IMR-90 (cell line): ENCODE measurements at regions not wholly inside any gene's neighbourhood (a gene's known extent, or its start where the extent isn't known, plus 50 kb on each side); places are given as distances from the start of the nearest gene placed in this dataset.

Experiments used
- ATAC-seq: fragments of 200-7000 bp; cut with Tn5 transposase; 2 replicates; pipeline ENCODE4 v1.9.1; 2020; ENCODE audit warnings: low read depth, mild to moderate bottlenecking, moderate library complexity
- BruUV-seq: library from RNA; stranded (reverse); fragments of 400-500 nt; replicated peaks from 2 replicates; lab custom pipeline; 2021; lab: Mats Ljungman, UMichigan
- CTCF ChIA-PET: fragments of 300-600 bp; formaldehyde crosslinking; extraction: SDS; loops from one replicate; lab custom pipeline; 2021; ENCODE audit warnings: antibody characterized with exemption; lab: Yijun Ruan, JAX
- POLR2A ChIA-PET: fragments of 300-600 bp; sonication (Branson Sonifier 250); formaldehyde crosslinking; loops from one replicate; lab custom pipeline; 2022; ENCODE audit warnings: antibody characterized with exemption; ENCODE audit not compliant: unreplicated experiment; lab: Charles Lee
- DNase-seq: peaks from one replicate; pipeline ENCODE4 v3.0.0; 2013
- H2AFZ ChIP-seq: replicated peaks from 2 replicates; pipeline ENCODE3; 2013; ENCODE audit warnings: low read length, mild to moderate bottlenecking; ENCODE audit not compliant: poor library complexity
- H2AK5ac ChIP-seq: 2 replicates; pipeline ENCODE4 v1.6.1; 2013; ENCODE audit warnings: low read depth, low read length, inconsistent platforms
- H2AK9ac ChIP-seq: replicated peaks from 2 replicates; pipeline ENCODE3; 2013; ENCODE audit warnings: mild to moderate bottlenecking, low read depth, low read length, moderate library complexity; ENCODE audit not compliant: poor library complexity
- H2BK120ac ChIP-seq: 2 replicates; pipeline ENCODE4 v1.6.1; 2013; ENCODE audit warnings: low read depth, low read length, inconsistent platforms
- H2BK15ac ChIP-seq: 3 replicates; pipeline ENCODE4 v1.6.1; 2013; ENCODE audit warnings: low read depth, low read length, inconsistent platforms
- H2BK20ac ChIP-seq: 2 replicates; pipeline ENCODE4 v1.6.1; 2013; ENCODE audit warnings: low read depth, mild to moderate bottlenecking, inconsistent platforms, low read length, moderate library complexity
- H2BK5ac ChIP-seq: 2 replicates; pipeline ENCODE4 v1.6.1; 2013; ENCODE audit warnings: mild to moderate bottlenecking, low read depth, low read length, inconsistent platforms; ENCODE audit not compliant: poor library complexity, severe bottlenecking
- H3K14ac ChIP-seq: replicated peaks from 2 replicates; pipeline ENCODE4 v1.6.1; 2013; ENCODE audit warnings: low read depth, low read length, inconsistent platforms
- H3K18ac ChIP-seq: 2 replicates; pipeline ENCODE4 v1.6.1; 2013; ENCODE audit warnings: low read depth, low read length, control low read depth
- H3K23ac ChIP-seq: 2 replicates; pipeline ENCODE4 v1.6.1; 2013; ENCODE audit warnings: low read depth, low read length, inconsistent platforms
- H3K27ac ChIP-seq: 2 replicates; pipeline ENCODE4 v1.5.1; 2013; ENCODE audit warnings: mild to moderate bottlenecking, control low read depth, low read length; ENCODE audit not compliant: insufficient read depth
- H3K27me3 ChIP-seq: 2 replicates; pipeline ENCODE4 v1.6.1; 2013; ENCODE audit warnings: low read length; ENCODE audit not compliant: control insufficient read depth, insufficient read depth
- H3K36me3 ChIP-seq: 2 replicates; pipeline ENCODE4 v1.6.1; 2013; ENCODE audit warnings: low read length, mixed read lengths; ENCODE audit not compliant: control insufficient read depth, insufficient read depth
- H3K4ac ChIP-seq: 2 replicates; pipeline ENCODE4 v1.6.1; 2013; ENCODE audit warnings: low read depth, low read length, inconsistent platforms
- H3K4me1 ChIP-seq: 2 replicates; pipeline ENCODE4 v1.6.1; 2013; ENCODE audit warnings: low read length, mixed read lengths; ENCODE audit not compliant: control insufficient read depth, insufficient read depth
- H3K4me2 ChIP-seq: 2 replicates; pipeline ENCODE4 v1.6.1; 2013; ENCODE audit warnings: low read depth, mild to moderate bottlenecking, control low read depth, low read length, moderate library complexity
- H3K4me3 ChIP-seq: 2 replicates; pipeline ENCODE4 v1.5.1; 2013; ENCODE audit warnings: low read depth, mild to moderate bottlenecking, control low read depth, low read length, moderate library complexity; ENCODE audit not compliant: insufficient read depth
- H3K56ac ChIP-seq: 2 replicates; pipeline ENCODE4 v1.6.1; 2013; ENCODE audit warnings: low read length, inconsistent platforms; ENCODE audit not compliant: insufficient read depth; ENCODE audit errors: extremely low read depth
- H3K79me1 ChIP-seq, 2 experiments: 2 replicates each; pipeline ENCODE4 v1.6.1; 2013; ENCODE audit warnings: low read length in 2 of 2, inconsistent platforms in 1 of 2, low read depth in 1 of 2
- H3K9ac ChIP-seq: 2 replicates; pipeline ENCODE4 v1.6.1; 2013; ENCODE audit warnings: low read depth, low read length, control low read depth
- H3K9me1 ChIP-seq: 2 replicates; pipeline ENCODE4 v1.6.1; 2013; ENCODE audit warnings: low read length, inconsistent platforms; ENCODE audit not compliant: insufficient read depth
- H3K9me3 ChIP-seq: 2 replicates; pipeline ENCODE4 v1.6.1; 2013; ENCODE audit warnings: low read length; ENCODE audit not compliant: control insufficient read depth, insufficient read depth
- H4K20me1 ChIP-seq: 2 replicates; pipeline ENCODE4 v1.6.1; 2013; ENCODE audit warnings: low read length, inconsistent platforms; ENCODE audit not compliant: insufficient read depth
- H4K5ac ChIP-seq: 2 replicates; pipeline ENCODE4 v1.6.1; 2013; ENCODE audit warnings: mild to moderate bottlenecking, low read depth, low read length, control low read depth
- H4K8ac ChIP-seq, 2 experiments: 2 replicates each; pipeline ENCODE4 v1.6.1; 2013; ENCODE audit warnings: low read depth in 2 of 2, low read length in 2 of 2, control low read depth in 1 of 2, inconsistent platforms in 1 of 2
- H4K91ac ChIP-seq: 2 replicates; pipeline ENCODE4 v1.6.1; 2013; ENCODE audit warnings: low read depth, low read length, inconsistent platforms; ENCODE audit not compliant: insufficient read depth
- CEBPB ChIP-seq: IDR thresholded peaks from 2 replicates; pipeline ENCODE4 v1.6.1; 2012; ENCODE audit warnings: low read depth, low read length, improper control_type of control experiment
- POLR2A ChIP-seq: IDR thresholded peaks from 2 replicates; pipeline ENCODE4 v1.6.1; 2012; ENCODE audit warnings: mild to moderate bottlenecking, low read depth, low read length
- whole genome bisulfite sequencing, 2 experiments: methylation state at CpG; one replicate each; pipeline versions ENCODE4 v1.1.5 to v1.1.7; 2013; ENCODE audit warnings: missing lambda C conversion rate in 2 of 2; ENCODE audit not compliant: insufficient read length in 1 of 2; ENCODE audit errors: extremely low coverage in 2 of 2; 5-methylcytosine and 5-hydroxymethylcytosine counted together
- dilution Hi-C: fragments of 300-500 bp; cut with HindIII; formaldehyde crosslinking; loops from one replicate; pipeline ENCODE4 v1.14.3; 2018; ENCODE audit warnings: low sequenced_read_pairs; ENCODE audit not compliant: unreplicated experiment
- in situ Hi-C: fragments of 300-500 bp; cut with MboI; formaldehyde crosslinking; loops from 3 replicates; pipeline ENCODE4 v1.14.3; 2019; ENCODE audit warnings: low sequenced_read_pairs, inconsistent platforms, mixed read lengths
- intact Hi-C: fragments of 100-400 bp; cut with micrococcal nuclease; formaldehyde crosslinking; loops from 2 replicates; pipeline ENCODE4 v1.10.0; 2022

GRCh38 chr1:183735069-183735860, 69.7 kb upstream of the RGL1 start:
- no peak overlapping the region for H3K14ac ChIP-seq
- no peaks in the 10 kb centered on the region for H3K27me3 ChIP-seq
- peak overlapping the region; percentile 89; the same call in 1 of the 2 replicates for H3K27ac ChIP-seq
- no peak overlapping the region for H3K56ac ChIP-seq
- POLR2A ChIA-PET, result no interaction called here
- dilution Hi-C loops (no loop called here), in situ Hi-C loops (no loop called here), intact Hi-C loops (no loop called here)
- H2BK5ac ChIP-seq, result no peak overlapping the region
- no peak overlapping the region for H4K91ac ChIP-seq
- 0 out of 4 replicates have a peak overlapping the region, but pooled peaks of 1 of the 2 experiments have one; percentile 61 for H4K8ac ChIP-seq
- H3K9me1 ChIP-seq, result peaks cover 5% of the 10 kb centered on the region
- no peak overlapping the region; the same call in 1 of the 2 replicates for H4K5ac ChIP-seq
- H2BK20ac ChIP-seq, result no peak overlapping the region
- H2AK9ac ChIP-seq, result no peak overlapping the region
- H3K23ac ChIP-seq, result no peak overlapping the region
- CTCF ChIA-PET, result interaction anchor here (0.5 kb wide), 1 partner anchor 414 kb away, joined by 3 read pairs; no protein-coding TSS in a partner anchor
- H3K36me3 ChIP-seq, result no peaks in the 10 kb centered on the region
- no peak overlapping the region for H2BK120ac ChIP-seq
- no peak overlapping the region for H2BK15ac ChIP-seq
- no peaks in the 10 kb centered on the region for H4K20me1 ChIP-seq
- peak overlapping the region; percentile 54; the same call in 1 of the 2 replicates for H3K9ac ChIP-seq
- H3K4me1 ChIP-seq, result peaks cover 13% of the 10 kb centered on the region
- no peak overlapping the region for H3K4ac ChIP-seq
- DNase-seq (peak; percentile 35), ATAC-seq (peak; percentile 44)
- H3K9me3 ChIP-seq, result no peaks in the 10 kb centered on the region
- no peak overlapping the region; the same call in 1 of the 2 replicates for H3K18ac ChIP-seq
- TF ChIP-seq POLR2A, result no peak
- TF ChIP-seq CEBPB, result peak; percentile 78
- H3K4me3 ChIP-seq, result no peak overlapping the region
- H3K79me1 ChIP-seq, result peaks cover 0 to 4% of the 10 kb centered on the region in 2 experiments; a peak in 1 of 4 replicates
- H2AK5ac ChIP-seq, result no peak overlapping the region
- no TSS peak for BruUV-seq
- no CpG with 5 or more reads among the region's 1 CpG for WGBS, 2 experiments
- H3K4me2 ChIP-seq, result peak overlapping the region; percentile 70; the same call in 1 of the 2 replicates
- H2AFZ ChIP-seq, result no peak overlapping the region
